CD4-positive, alpha-beta T cell treated with Interleukin-17A for 4 hours (primary cell): ENCODE measurements at regions not wholly inside any gene's neighbourhood (a gene's known extent, or its start where the extent isn't known, plus 50 kb on each side); places are given as distances from the start of the nearest gene placed in this dataset.
"Not testable (repeated sequence)": the region's sequence is repeated elsewhere in the genome, so short reads cannot be mapped to it uniquely, and the experiment has no call there.

Experiments used
- DNase-seq: peaks from one replicate; pipeline ENCODE4 v3.0.0-alpha.2; 2020; ENCODE audit warnings: mixed read lengths

GRCh38 chr18:42486271-42486670 is 531.2 kb downstream of the PIK3C3 start:
- no peak for DNase-seq

GRCh38 chr18:42508683-42509296 is 553.8 kb downstream of the PIK3C3 start:
- DNase-seq: no peak

- no peak for DNase-seq
Observed at GRCh38 chr18:42509750-42510415, 554.8 kb downstream of the PIK3C3 start.

GRCh38 chr18:42510540-42510939 is 555.5 kb downstream of the PIK3C3 start:
- DNase-seq: no peak

GRCh38 chr18:42513441-42513840 is 558.4 kb downstream of the PIK3C3 start:
- no peak for DNase-seq

- no peak for DNase-seq
Observed at GRCh38 chr18:42514512-42514911, 559.5 kb downstream of the PIK3C3 start.

GRCh38 chr18:42517896-42518295 is 562.9 kb downstream of the PIK3C3 start:
- no peak for DNase-seq

GRCh38 chr18:42518331-42518730 is 563.3 kb downstream of the PIK3C3 start:
- DNase-seq: not testable (repeated sequence)

GRCh38 chr18:42520138-42520537 is 565.1 kb downstream of the PIK3C3 start:
- no peak for DNase-seq

GRCh38 chr18:42525905-42526304 is 570.9 kb downstream of the PIK3C3 start:
- DNase-seq: no peak

GRCh38 chr18:42527766-42528165 is 572.7 kb downstream of the PIK3C3 start:
- no peak for DNase-seq

- no peak for DNase-seq
Observed at GRCh38 chr18:42530276-42530675, 575.2 kb downstream of the PIK3C3 start.

- DNase-seq: no peak
Observed at GRCh38 chr18:42532119-42532518, 577.1 kb downstream of the PIK3C3 start.

GRCh38 chr18:42533009-42533575 is 578.1 kb downstream of the PIK3C3 start:
- no peak for DNase-seq

- no peak for DNase-seq
Observed at GRCh38 chr18:42533616-42534015, 578.6 kb downstream of the PIK3C3 start.

GRCh38 chr18:42534313-42534712 is 579.3 kb downstream of the PIK3C3 start:
- no peak for DNase-seq

- DNase-seq: no peak
Observed at GRCh38 chr18:42536442-42536841, 579.0 kb downstream of the RIT2 start.

- no peak for DNase-seq
Observed at GRCh38 chr18:42537291-42537690, 578.2 kb downstream of the RIT2 start.

GRCh38 chr18:42544901-42545300 is 570.6 kb downstream of the RIT2 start:
- no peak for DNase-seq

- DNase-seq: no peak
Observed at GRCh38 chr18:42545825-42546224, 569.7 kb downstream of the RIT2 start.

- no peak for DNase-seq
Observed at GRCh38 chr18:42548493-42548892, 567.0 kb downstream of the RIT2 start.

- no peak for DNase-seq
Observed at GRCh38 chr18:42549596-42549995, 565.9 kb downstream of the RIT2 start.

- DNase-seq: not testable (repeated sequence)
Observed at GRCh38 chr18:42552559-42552958, 562.9 kb downstream of the RIT2 start.

- no peak for DNase-seq
Observed at GRCh38 chr18:42559069-42559690, 556.3 kb downstream of the RIT2 start.
